ENCODE measurements at regions not wholly inside any gene's neighbourhood (a gene's known extent, or its start where the extent isn't known, plus 50 kb on each side); places are given as distances from the start of the nearest gene placed in this dataset.

DNA sequence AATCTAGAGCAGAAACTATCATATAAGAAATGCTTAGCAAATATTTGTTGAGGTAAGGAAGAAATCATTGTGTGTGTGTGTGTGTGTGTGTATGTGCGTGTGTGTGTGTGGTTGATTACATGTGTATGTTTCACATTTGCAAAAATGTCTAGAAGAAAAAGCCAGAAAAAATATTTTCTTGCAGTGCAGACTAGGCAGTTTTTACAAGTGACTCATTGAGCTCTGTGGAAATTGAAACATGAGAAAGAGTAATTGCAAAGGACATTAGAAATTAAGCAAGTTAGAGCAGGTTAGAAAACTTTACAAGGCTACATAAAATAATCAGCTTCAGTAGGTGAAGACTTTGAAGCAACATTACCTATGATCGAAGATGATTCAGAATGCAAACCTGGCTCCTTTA, 669.0 kb upstream of the EYS start:
- no peaks in the 10 kb centered on the region for H3K4me1 Mint-ChIP-seq (ENCODE audit: low read depth)
- no peak overlapping the region for H3K27ac ChIP-seq (ENCODE audit: low read depth in 1 of 2, low read length in 2 of 2)
- no peaks in the 10 kb centered on the region for H3K27me3 ChIP-seq (ENCODE audit: control insufficient read depth in 1 of 2, insufficient read depth in 2 of 2, low read length in 2 of 2)
- intact Hi-C loops (cut with DNase I, micrococcal nuclease), result no loop called here
- ATAC-seq (ENCODE audit: poor library complexity) (no peak), DNase-seq (no peak)
- H3K9me3 ChIP-seq (ENCODE audit: control insufficient read depth in 1 of 2, insufficient read depth in 1 of 2, low read length in 2 of 2), result no peaks in the 10 kb centered on the region
- CTCF ChIA-PET, result no interaction called here
- H3K27ac Mint-ChIP-seq, result no peak overlapping the region
- no peak for TF ChIP-seq CTCF (IDR thresholded peaks at IDR 0.05)
- no peak overlapping the region for H3K4me3 ChIP-seq (ENCODE audit: low read length)
- H3K27me3 Mint-ChIP-seq, result no peaks in the 10 kb centered on the region
- H3K36me3 Mint-ChIP-seq (ENCODE audit: low read depth), result no peaks in the 10 kb centered on the region
- H3K4me3 Mint-ChIP-seq, result no peak overlapping the region
- POLR2A ChIA-PET, result no interaction called here
- H3K9me3 Mint-ChIP-seq, result peaks cover 17% of the 10 kb centered on the region
- H3K36me3 ChIP-seq (ENCODE audit: insufficient read depth, low read length), result no peaks in the 10 kb centered on the region
- H3K4me1 ChIP-seq (ENCODE audit: insufficient read depth, low read length), result no peaks in the 10 kb centered on the region

GRCh38 chr6:66369407-66369806, 662.4 kb upstream of the EYS start:
- TF ChIP-seq CTCF (IDR thresholded peaks at IDR 0.05), result no peak
- no peaks in the 10 kb centered on the region for H3K9me3 ChIP-seq (ENCODE audit: control insufficient read depth in 1 of 2, insufficient read depth in 1 of 2, low read length in 2 of 2)
- H3K27me3 ChIP-seq (ENCODE audit: control insufficient read depth in 1 of 2, insufficient read depth in 2 of 2, low read length in 2 of 2), result no peaks in the 10 kb centered on the region
- H3K27ac ChIP-seq (ENCODE audit: low read depth in 1 of 2, low read length in 2 of 2), result no peak overlapping the region
- ChIA-PET POLR2A (no interaction called here), CTCF (no interaction called here)
- Mint-ChIP-seq H3K27me3 (no peaks in the 10 kb centered on the region), H3K27ac (no peak overlapping the region), H3K9me3 (peaks cover 19% of the 10 kb centered on the region), H3K4me1 (ENCODE audit: low read depth) (no peaks in the 10 kb centered on the region), H3K4me3 (no peak overlapping the region), H3K36me3 (ENCODE audit: low read depth) (no peaks in the 10 kb centered on the region)
- H3K4me1 ChIP-seq (ENCODE audit: insufficient read depth, low read length), result no peaks in the 10 kb centered on the region
- no peaks in the 10 kb centered on the region for H3K36me3 ChIP-seq (ENCODE audit: insufficient read depth, low read length)
- no peak overlapping the region for H3K4me3 ChIP-seq (ENCODE audit: low read length)
- intact Hi-C loops (cut with DNase I, micrococcal nuclease), result no loop called here
- DNase-seq (no peak), ATAC-seq (ENCODE audit: poor library complexity) (no peak)

- H3K9me3 ChIP-seq (ENCODE audit: control insufficient read depth in 1 of 2, insufficient read depth in 1 of 2, low read length in 2 of 2), result peaks cover 0 to 18% of the 10 kb centered on the region in 2 experiments
- Mint-ChIP-seq H3K9me3 (peaks cover under 1% of the 10 kb centered on the region), H3K27me3 (no peaks in the 10 kb centered on the region), H3K36me3 (ENCODE audit: low read depth) (no peaks in the 10 kb centered on the region), H3K27ac (no peak overlapping the region), H3K4me1 (ENCODE audit: low read depth) (no peaks in the 10 kb centered on the region), H3K4me3 (no peak overlapping the region)
- H3K4me1 ChIP-seq (ENCODE audit: insufficient read depth, low read length), result no peaks in the 10 kb centered on the region
- ChIA-PET CTCF (no interaction called here), POLR2A (no interaction called here)
- ATAC-seq (ENCODE audit: poor library complexity) (no peak), DNase-seq (no peak)
- H3K27me3 ChIP-seq (ENCODE audit: control insufficient read depth in 1 of 2, insufficient read depth in 2 of 2, low read length in 2 of 2), result no peaks in the 10 kb centered on the region
- TF ChIP-seq CTCF (IDR thresholded peaks at IDR 0.05), result no peak
- no peaks in the 10 kb centered on the region for H3K36me3 ChIP-seq (ENCODE audit: insufficient read depth, low read length)
- intact Hi-C loops (cut with DNase I, micrococcal nuclease), result no loop called here
- H3K27ac ChIP-seq (ENCODE audit: low read depth in 1 of 2, low read length in 2 of 2), result no peak overlapping the region
- H3K4me3 ChIP-seq (ENCODE audit: low read length), result no peak overlapping the region
Measured at GRCh38 chr6:66362888-66363287, 655.9 kb upstream of the EYS start.
